Vagina (tissue), 2 donors: ENCODE measurements at regions not wholly inside any gene's neighbourhood (a gene's known extent, or its start where the extent isn't known, plus 50 kb on each side); places are given as distances from the start of the nearest gene placed in this dataset.

Experiments used
- DNase-seq, 2 donors: peaks; one replicate each; pipeline ENCODE4 v3.0.0-alpha.2; 2017; ENCODE audit errors: extremely low spot score in 2 of 2
- H3K27ac ChIP-seq: fragments of 200-600 bp; sonication (generic); one replicate; pipeline ENCODE4 v1.5.1; 2019
- H3K27me3 ChIP-seq: fragments of 200-600 bp; sonication (generic); one replicate; pipeline ENCODE4 v1.5.1; 2019
- H3K36me3 ChIP-seq, 2 donors: fragments of 200-600 bp; sonication (generic); one replicate each; pipeline ENCODE4 v1.5.1; 2017 to 2019
- H3K4me1 ChIP-seq: fragments of 200-600 bp; sonication (generic); one replicate; pipeline ENCODE4 v1.5.1; 2019
- H3K4me3 ChIP-seq, 2 donors: fragments of 200-600 bp; sonication (generic); 1 replicate in 1 of 2; 2 replicates in 1 of 2; pipeline ENCODE4 v1.5.1; 2016 to 2019
- H3K9me3 ChIP-seq: fragments of 200-600 bp; sonication (generic); one replicate; pipeline ENCODE4 v1.5.1; 2019
- POLR2A ChIP-seq, 2 donors: fragments of 450-650 bp; IDR thresholded peaks; one replicate each; pipeline ENCODE4 v1.6.1; 2017; ENCODE audit warnings: antibody characterized with exemption in 2 of 2, mild to moderate bottlenecking in 2 of 2, moderate library complexity in 2 of 2
- POLR2AphosphoS5 ChIP-seq, 2 donors: sonication (generic); formaldehyde crosslinking; IDR thresholded peaks; one replicate each; pipeline ENCODE4 v1.9.0; 2017; ENCODE audit warnings: antibody characterized with exemption in 2 of 2, mild to moderate bottlenecking in 2 of 2, low read depth in 1 of 2; ENCODE audit not compliant: insufficient read depth in 1 of 2
- intact Hi-C: fragments of 100-400 bp; cut with DNase I; formaldehyde crosslinking; loops from one replicate; pipeline ENCODE4 v1.15.1; 2023
- TF ChIP-seq, protein P1 (sequence below), 3 experiments: fragments of 450-650 bp in 2 of 3; fragments of 200-600 bp in 1 of 3; sonication (generic) in 1 of 3; IDR thresholded peaks; one replicate each; pipeline ENCODE4 v1.5.1; 2017 to 2019; ENCODE audit warnings: antibody characterized with exemption in 3 of 3, mild to moderate bottlenecking in 2 of 3, moderate library complexity in 2 of 3

DNA sequence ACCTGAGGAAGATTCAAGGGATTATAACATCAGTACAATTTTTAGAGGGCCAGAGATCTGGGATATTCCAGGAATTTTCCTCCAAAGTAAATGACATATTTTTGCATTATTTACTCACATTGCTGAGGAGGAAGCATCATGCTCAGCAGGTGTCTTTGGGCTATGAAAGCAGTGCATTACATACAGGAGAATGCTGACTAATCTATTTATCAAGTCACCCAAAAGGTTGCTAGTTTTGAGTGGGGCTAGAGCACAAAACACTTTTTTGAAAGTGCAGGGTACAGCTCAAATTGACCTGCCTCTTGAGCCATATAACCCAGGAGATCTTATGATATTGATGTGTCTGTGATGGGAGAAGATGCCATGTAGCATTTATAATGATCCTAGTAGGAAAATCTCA is 603.1 kb downstream of the POM121L12 start:
- no peak for DNase-seq
- Histone ChIP-seq H3K9me3 (no peaks in the 10 kb centered on the region), H3K27me3 (no peaks in the 10 kb centered on the region), H3K4me1 (no peaks in the 10 kb centered on the region), H3K4me3 (no peak overlapping the region), H3K27ac (no peak overlapping the region), H3K36me3 (no peaks in the 10 kb centered on the region)
- intact Hi-C loops, result no loop called here
- TF ChIP-seq POLR2A (IDR thresholded peaks at IDR 0.05) (no peak), POLR2AphosphoS5 (IDR thresholded peaks at IDR 0.05; ENCODE audit: insufficient read depth in 1 of 2, low read depth in 1 of 2) (no peak)

DNA sequence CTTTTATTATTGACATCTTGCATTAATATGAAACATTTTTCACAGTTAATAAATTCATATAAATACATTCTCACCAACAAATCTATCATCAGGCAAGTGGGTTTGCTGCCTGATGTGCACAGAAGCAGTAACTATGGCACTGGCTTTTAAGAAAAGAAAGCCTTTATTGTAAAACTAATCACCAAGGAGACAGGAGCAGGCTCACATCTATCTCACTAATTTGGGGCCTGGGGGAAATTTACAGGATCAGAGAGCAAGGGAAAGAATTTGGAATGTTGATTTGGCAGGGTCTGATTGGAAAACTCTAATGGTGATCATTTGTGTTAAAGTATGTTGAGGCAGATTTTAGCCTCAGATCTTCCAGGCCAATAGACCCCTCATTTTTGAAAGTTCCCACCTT is 605.7 kb downstream of the POM121L12 start:
- Histone ChIP-seq H3K4me3 (no peak overlapping the region), H3K27me3 (no peaks in the 10 kb centered on the region), H3K36me3 (no peaks in the 10 kb centered on the region), H3K9me3 (no peaks in the 10 kb centered on the region), H3K4me1 (no peaks in the 10 kb centered on the region), H3K27ac (no peak overlapping the region)
- no peak for TF ChIP-seq POLR2A (IDR thresholded peaks at IDR 0.05)
- TF ChIP-seq, protein P1, sequence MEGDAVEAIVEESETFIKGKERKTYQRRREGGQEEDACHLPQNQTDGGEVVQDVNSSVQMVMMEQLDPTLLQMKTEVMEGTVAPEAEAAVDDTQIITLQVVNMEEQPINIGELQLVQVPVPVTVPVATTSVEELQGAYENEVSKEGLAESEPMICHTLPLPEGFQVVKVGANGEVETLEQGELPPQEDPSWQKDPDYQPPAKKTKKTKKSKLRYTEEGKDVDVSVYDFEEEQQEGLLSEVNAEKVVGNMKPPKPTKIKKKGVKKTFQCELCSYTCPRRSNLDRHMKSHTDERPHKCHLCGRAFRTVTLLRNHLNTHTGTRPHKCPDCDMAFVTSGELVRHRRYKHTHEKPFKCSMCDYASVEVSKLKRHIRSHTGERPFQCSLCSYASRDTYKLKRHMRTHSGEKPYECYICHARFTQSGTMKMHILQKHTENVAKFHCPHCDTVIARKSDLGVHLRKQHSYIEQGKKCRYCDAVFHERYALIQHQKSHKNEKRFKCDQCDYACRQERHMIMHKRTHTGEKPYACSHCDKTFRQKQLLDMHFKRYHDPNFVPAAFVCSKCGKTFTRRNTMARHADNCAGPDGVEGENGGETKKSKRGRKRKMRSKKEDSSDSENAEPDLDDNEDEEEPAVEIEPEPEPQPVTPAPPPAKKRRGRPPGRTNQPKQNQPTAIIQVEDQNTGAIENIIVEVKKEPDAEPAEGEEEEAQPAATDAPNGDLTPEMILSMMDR (IDR thresholded peaks at IDR 0.05), result no peak
- no peak for TF ChIP-seq POLR2AphosphoS5 (IDR thresholded peaks at IDR 0.05; ENCODE audit: insufficient read depth in 1 of 2, low read depth in 1 of 2)
- no peak for DNase-seq
- intact Hi-C loops, result no loop called here

DNA sequence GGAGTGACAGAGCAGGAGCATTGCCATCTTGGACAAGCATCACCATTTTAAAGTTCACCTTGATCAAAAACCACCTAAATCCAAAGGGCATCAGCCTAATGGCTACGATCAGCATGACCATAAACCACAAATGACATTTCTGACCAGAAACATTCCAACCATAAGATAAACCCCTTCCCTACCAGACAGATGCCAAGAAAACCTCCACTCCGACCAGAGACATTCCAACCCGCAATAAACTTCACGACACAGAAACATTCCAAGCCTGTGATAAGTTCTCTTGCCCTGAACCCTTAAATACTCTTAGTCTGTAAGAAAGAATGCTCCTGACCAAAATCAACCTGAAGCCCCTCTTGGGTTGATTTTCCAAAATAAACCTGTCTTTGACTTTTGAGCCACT is 606.9 kb downstream of the POM121L12 start:
- no peak for TF ChIP-seq POLR2AphosphoS5 (IDR thresholded peaks at IDR 0.05; ENCODE audit: insufficient read depth in 1 of 2, low read depth in 1 of 2)
- Histone ChIP-seq H3K9me3 (no peaks in the 10 kb centered on the region), H3K4me1 (no peaks in the 10 kb centered on the region), H3K27me3 (no peaks in the 10 kb centered on the region), H3K4me3 (no peak overlapping the region), H3K27ac (no peak overlapping the region), H3K36me3 (no peaks in the 10 kb centered on the region)
- intact Hi-C loops, result no loop called here
- no peak for DNase-seq

DNA sequence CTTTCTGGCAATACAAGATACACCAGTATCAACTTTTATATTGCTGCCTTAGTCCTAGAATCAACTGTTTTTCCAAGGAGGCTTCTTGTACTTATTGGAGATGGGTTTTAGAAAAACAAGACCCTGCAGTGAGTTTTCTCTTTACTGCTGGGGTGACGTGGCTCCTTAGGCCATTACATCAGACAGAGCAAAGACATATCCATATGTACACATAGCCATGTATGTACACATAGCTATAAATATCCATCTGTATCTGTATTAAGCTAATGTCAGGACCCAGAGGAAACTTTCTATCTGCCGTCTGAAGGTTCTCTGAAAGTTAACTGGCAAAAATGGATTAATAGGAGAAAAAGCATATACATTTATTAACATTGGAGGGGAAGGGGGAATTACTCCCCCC is 607.4 kb downstream of the POM121L12 start:
- Histone ChIP-seq H3K27ac (no peak overlapping the region), H3K27me3 (no peaks in the 10 kb centered on the region), H3K4me3 (no peak overlapping the region), H3K36me3 (no peaks in the 10 kb centered on the region), H3K4me1 (no peaks in the 10 kb centered on the region), H3K9me3 (no peaks in the 10 kb centered on the region)
- intact Hi-C loops, result no loop called here
- DNase-seq, result no peak
- no peak for TF ChIP-seq POLR2AphosphoS5 (IDR thresholded peaks at IDR 0.05; ENCODE audit: insufficient read depth in 1 of 2, low read depth in 1 of 2)
- TF ChIP-seq POLR2A (IDR thresholded peaks at IDR 0.05), result no peak
- TF ChIP-seq, protein P1 (IDR thresholded peaks at IDR 0.05), result no peak

DNA sequence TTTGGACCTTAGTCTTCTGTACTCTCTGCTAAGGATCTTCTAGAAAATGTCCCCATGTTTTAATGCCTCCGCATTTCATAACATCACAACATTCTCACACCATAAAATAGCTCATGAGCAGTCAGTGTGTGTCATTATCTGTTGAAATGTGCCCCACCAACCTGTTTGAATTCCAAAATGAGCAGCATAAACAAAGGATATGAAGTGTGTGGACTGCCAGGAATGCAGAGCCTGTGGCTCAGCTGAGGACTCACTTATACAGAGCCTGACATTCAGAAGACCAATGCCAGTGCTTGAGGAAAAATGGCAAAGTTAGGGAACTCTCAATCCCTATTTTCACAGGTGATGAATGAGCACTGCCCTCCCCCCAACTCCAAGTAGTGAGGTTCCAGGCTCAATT is 621.4 kb downstream of the POM121L12 start:
- Histone ChIP-seq H3K4me3 (no peak overlapping the region), H3K36me3 (no peaks in the 10 kb centered on the region), H3K27me3 (no peaks in the 10 kb centered on the region), H3K27ac (no peak overlapping the region), H3K4me1 (no peaks in the 10 kb centered on the region), H3K9me3 (no peaks in the 10 kb centered on the region)
- no peak for TF ChIP-seq POLR2A (IDR thresholded peaks at IDR 0.05)
- no peak for TF ChIP-seq POLR2AphosphoS5 (IDR thresholded peaks at IDR 0.05; ENCODE audit: insufficient read depth in 1 of 2, low read depth in 1 of 2)
- TF ChIP-seq, protein P1 (IDR thresholded peaks at IDR 0.05), result no peak
- intact Hi-C loops, result no loop called here
- no peak for DNase-seq

DNA sequence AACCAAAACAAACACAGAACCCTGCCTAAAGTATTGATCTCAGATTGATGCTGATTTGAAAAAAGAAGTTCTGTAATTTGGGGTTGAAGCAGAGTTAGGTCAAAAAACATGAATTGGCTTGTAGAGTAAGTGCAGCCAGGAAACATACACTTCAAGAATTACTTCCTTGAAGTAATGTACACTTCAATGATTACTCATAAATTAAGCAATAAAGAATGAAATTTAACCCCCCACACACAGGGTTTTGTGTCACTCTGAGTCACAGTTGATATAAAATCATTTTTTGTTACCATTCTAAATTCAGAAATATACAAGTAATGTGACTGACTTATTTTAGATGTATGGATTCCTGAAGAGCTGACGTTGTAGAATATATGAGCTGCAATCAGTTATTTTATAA is 622.2 kb downstream of the POM121L12 start:
- intact Hi-C loops, result no loop called here
- H3K9me3 ChIP-seq, result no peaks in the 10 kb centered on the region
- DNase-seq, result no peak
- H3K36me3 ChIP-seq, result no peaks in the 10 kb centered on the region
- TF ChIP-seq, protein P1 (IDR thresholded peaks at IDR 0.05), result no peak
- TF ChIP-seq POLR2AphosphoS5 (IDR thresholded peaks at IDR 0.05; ENCODE audit: insufficient read depth in 1 of 2, low read depth in 1 of 2) (no peak), POLR2A (IDR thresholded peaks at IDR 0.05) (no peak)
- H3K4me1 ChIP-seq, result no peaks in the 10 kb centered on the region
- H3K27ac ChIP-seq, result no peak overlapping the region
- no peak overlapping the region for H3K4me3 ChIP-seq
- H3K27me3 ChIP-seq, result no peaks in the 10 kb centered on the region
